Neural progenitor cell (in vitro differentiated cells): ENCODE measurements at regions not wholly inside any gene's neighbourhood (a gene's known extent, or its start where the extent isn't known, plus 50 kb on each side); places are given as distances from the start of the nearest gene placed in this dataset.

ENCODE experiments used
- DNase-seq: peaks from one replicate; pipeline ENCODE4 v3.0.0-alpha.2; 2016; ENCODE audit warnings: low spot score
- H2AFZ ChIP-seq: fragments of 200-600 bp; sonication (generic); replicated peaks from 2 replicates; pipeline ENCODE4 v1.6.1; 2016; ENCODE audit warnings: antibody characterized with exemption
- H3F3A ChIP-seq: fragments of 200-600 bp; sonication (generic); 2 replicates; pipeline ENCODE4 v1.6.1; 2016; ENCODE audit warnings: antibody characterized with exemption, low read depth
- H3K27ac ChIP-seq: fragments of 200-600 bp; sonication (generic); 2 replicates; pipeline ENCODE4 v1.5.1; 2016; ENCODE audit warnings: mild to moderate bottlenecking
- H3K27me3 ChIP-seq: fragments of 200-600 bp; sonication (generic); 2 replicates; pipeline ENCODE4 v1.6.1; 2016; ENCODE audit warnings: mild to moderate bottlenecking, moderate library complexity
- H3K36me3 ChIP-seq: fragments of 200-600 bp; sonication (generic); 2 replicates; pipeline ENCODE4 v1.5.1; 2016
- H3K4me1 ChIP-seq: fragments of 200-600 bp; sonication (generic); 2 replicates; pipeline ENCODE4 v1.6.1; 2016; ENCODE audit warnings: mixed run types
- H3K4me2 ChIP-seq: fragments of 200-600 bp; sonication (generic); 2 replicates; pipeline ENCODE4 v1.6.1; 2016
- H3K4me3 ChIP-seq: fragments of 200-600 bp; sonication (generic); 2 replicates; pipeline ENCODE4 v1.5.1; 2016
- H3K79me2 ChIP-seq: fragments of 200-600 bp; sonication (generic); 2 replicates; pipeline ENCODE4 v1.6.1; 2016; ENCODE audit warnings: low read depth
- H3K9ac ChIP-seq: fragments of 200-600 bp; sonication (generic); 2 replicates; pipeline ENCODE4 v1.6.1; 2016
- H3K9me3 ChIP-seq: fragments of 200-600 bp; sonication (generic); 2 replicates; pipeline ENCODE4 v1.5.1; 2016; ENCODE audit warnings: low read depth
- H4K20me1 ChIP-seq: fragments of 200-600 bp; sonication (generic); 2 replicates; pipeline ENCODE4 v1.6.1; 2016; ENCODE audit warnings: low read depth
- H3K27ac Mint-ChIP-seq: 3 replicates; pipeline ENCODE4 v1.8.0; 2021; ENCODE audit warnings: mixed read lengths
- H3K27me3 Mint-ChIP-seq: 2 replicates; pipeline ENCODE4 v1.8.0; 2022; ENCODE audit warnings: low read depth, mild to moderate bottlenecking, inconsistent platforms, moderate library complexity, mixed read lengths; ENCODE audit not compliant: insufficient read depth
- H3K36me3 Mint-ChIP-seq: 3 replicates; pipeline ENCODE4 v1.8.0; 2021; ENCODE audit warnings: mixed read lengths
- H3K4me1 Mint-ChIP-seq: 3 replicates; pipeline ENCODE4 v1.8.0; 2021; ENCODE audit warnings: mixed read lengths
- H3K4me3 Mint-ChIP-seq: 3 replicates; pipeline ENCODE4 v1.8.0; 2021; ENCODE audit warnings: mild to moderate bottlenecking, moderate library complexity, mixed read lengths
- H3K9me3 Mint-ChIP-seq: 3 replicates; pipeline ENCODE4 v1.8.0; 2020; ENCODE audit warnings: mixed read lengths
- CTCF ChIP-seq: fragments of 200-600 bp; sonication (generic); IDR thresholded peaks from 2 replicates; pipeline ENCODE4 v1.5.1; 2017; ENCODE audit warnings: antibody characterized with exemption, mild to moderate bottlenecking
- EZH2 ChIP-seq: fragments of 200-600 bp; sonication (generic); IDR thresholded peaks from 2 replicates; pipeline ENCODE4 v1.6.1; 2017; ENCODE audit warnings: antibody characterized with exemption, mild to moderate bottlenecking, moderate library complexity
- EZH2phosphoT487 ChIP-seq: fragments of 200-600 bp; sonication (generic); IDR thresholded peaks from 2 replicates; pipeline ENCODE4 v1.6.1; 2017; ENCODE audit warnings: antibody characterized with exemption

GRCh38 chr5:15346738-15347137, 153.2 kb upstream of the FBXL7 start:
- Histone ChIP-seq H3K27ac (no peak overlapping the region), H2AFZ (no peak overlapping the region), H3F3A (no peaks in the 10 kb centered on the region), H3K79me2 (no peaks in the 10 kb centered on the region), H3K4me2 (no peak overlapping the region), H3K36me3 (no peaks in the 10 kb centered on the region), H3K27me3 (no peaks in the 10 kb centered on the region), H3K9ac (no peak overlapping the region), H3K4me1 (no peaks in the 10 kb centered on the region), H3K9me3 (no peaks in the 10 kb centered on the region), H4K20me1 (no peaks in the 10 kb centered on the region), H3K4me3 (no peak overlapping the region)
- H3K9me3 Mint-ChIP-seq, result peaks cover 4% of the 10 kb centered on the region
- DNase-seq, result no peak
- H3K4me1 Mint-ChIP-seq, result no peaks in the 10 kb centered on the region
- peaks cover 2% of the 10 kb centered on the region for H3K36me3 Mint-ChIP-seq
- TF ChIP-seq CTCF (no peak), EZH2 (no peak), EZH2phosphoT487 (no peak)
- H3K27ac Mint-ChIP-seq, result no peak overlapping the region
- H3K4me3 Mint-ChIP-seq, result no peak overlapping the region
- no peaks in the 10 kb centered on the region for H3K27me3 Mint-ChIP-seq

DNA sequence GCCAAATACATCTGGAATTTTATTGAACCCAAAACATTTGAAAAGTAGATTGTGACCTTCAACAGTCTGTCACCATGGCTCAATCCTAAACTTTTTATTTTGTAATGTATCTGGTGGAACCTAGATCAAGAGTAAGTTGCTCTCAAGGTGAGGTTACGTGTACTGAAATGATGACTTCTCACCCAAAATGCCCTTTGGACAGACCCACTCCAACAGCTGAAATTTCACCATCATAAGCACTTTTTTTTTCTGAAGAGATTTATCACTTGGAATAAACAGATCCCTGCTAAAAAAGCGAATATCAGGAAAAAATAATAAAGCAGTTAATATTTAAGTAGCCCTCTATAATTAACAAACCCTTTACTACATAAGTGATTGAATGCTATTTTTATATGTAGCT, 155.0 kb upstream of the FBXL7 start:
- H3K4me1 Mint-ChIP-seq, result peaks cover 5% of the 10 kb centered on the region
- no peaks in the 10 kb centered on the region for H3K9me3 ChIP-seq
- H3K79me2 ChIP-seq, result no peaks in the 10 kb centered on the region
- no peak overlapping the region for H3K4me2 ChIP-seq
- no peaks in the 10 kb centered on the region for H3K4me1 ChIP-seq
- no peaks in the 10 kb centered on the region for H3K36me3 ChIP-seq
- no peak overlapping the region for H3K4me3 ChIP-seq
- DNase-seq, result no peak
- H3K27me3 ChIP-seq, result no peaks in the 10 kb centered on the region
- H3K27ac Mint-ChIP-seq, result no peak overlapping the region
- peaks cover 4% of the 10 kb centered on the region for H3K9me3 Mint-ChIP-seq
- H4K20me1 ChIP-seq, result no peaks in the 10 kb centered on the region
- H2AFZ ChIP-seq, result no peak overlapping the region
- no peaks in the 10 kb centered on the region for H3K27me3 Mint-ChIP-seq
- no peak overlapping the region for H3K9ac ChIP-seq
- no peak overlapping the region for H3K27ac ChIP-seq
- H3K4me3 Mint-ChIP-seq, result no peak overlapping the region
- peaks cover 2% of the 10 kb centered on the region for H3K36me3 Mint-ChIP-seq
- H3F3A ChIP-seq, result no peaks in the 10 kb centered on the region
- TF ChIP-seq EZH2phosphoT487 (no peak), EZH2 (no peak), CTCF (no peak)

GRCh38 chr5:15338546-15338945, 161.4 kb upstream of the FBXL7 start:
- no peak overlapping the region for H3K4me2 ChIP-seq
- TF ChIP-seq EZH2 (no peak), CTCF (no peak), EZH2phosphoT487 (no peak)
- no peaks in the 10 kb centered on the region for H4K20me1 ChIP-seq
- H3K79me2 ChIP-seq, result no peaks in the 10 kb centered on the region
- H3K4me3 ChIP-seq, result no peak overlapping the region
- peaks cover 4% of the 10 kb centered on the region for H3K9me3 Mint-ChIP-seq
- peaks cover 8% of the 10 kb centered on the region for H3K4me1 Mint-ChIP-seq
- H3K9me3 ChIP-seq, result no peaks in the 10 kb centered on the region
- H3F3A ChIP-seq, result no peaks in the 10 kb centered on the region
- peaks cover 2% of the 10 kb centered on the region for H3K36me3 Mint-ChIP-seq
- H3K36me3 ChIP-seq, result no peaks in the 10 kb centered on the region
- H2AFZ ChIP-seq, result no peak overlapping the region
- H3K27ac ChIP-seq, result no peak overlapping the region
- H3K4me3 Mint-ChIP-seq, result no peak overlapping the region
- H3K27ac Mint-ChIP-seq, result no peak overlapping the region
- H3K27me3 ChIP-seq, result no peaks in the 10 kb centered on the region
- H3K27me3 Mint-ChIP-seq, result no peaks in the 10 kb centered on the region
- no peaks in the 10 kb centered on the region for H3K4me1 ChIP-seq
- H3K9ac ChIP-seq, result no peak overlapping the region
- no peak for DNase-seq
